HCT116 (cell line): ENCODE measurements at regions not wholly inside any gene's neighbourhood (a gene's known extent, or its start where the extent isn't known, plus 50 kb on each side); places are given as distances from the start of the nearest gene placed in this dataset.

Experiments used
- ATAC-seq: fragments of 200-7000 bp; cut with Tn5 transposase; 2 replicates; pipeline ENCODE4 v1.9.1; 2020; ENCODE audit warnings: mild to moderate bottlenecking, moderate library complexity
- BruUV-seq: library from RNA; stranded (reverse); fragments of 400-500 nt; replicated peaks from 2 replicates; lab custom pipeline; 2021; lab: Mats Ljungman, UMichigan
- CTCF ChIA-PET: fragments of 300-600 bp; sonication (Branson Sonifier 250); formaldehyde crosslinking; loops from one replicate; lab custom pipeline; 2021; ENCODE audit warnings: antibody characterized with exemption; lab: Charles Lee
- POLR2A ChIA-PET: fragments of 300-600, 350-600 bp; sonication (Branson Sonifier 250); formaldehyde crosslinking; loops from one replicate; lab custom pipeline; 2021; ENCODE audit warnings: antibody characterized with exemption; lab: Charles Lee
- RAD21 ChIA-PET, 2 experiments: fragments of 300-600 bp; sonication (Branson Sonifier 250); formaldehyde crosslinking; loops; one replicate each; lab custom pipeline; 2023; ENCODE audit warnings: low total read pairs in 2 of 2; ENCODE audit not compliant: uncharacterized antibody in 2 of 2, unreplicated experiment in 2 of 2, low non-redundant PET in 1 of 2; lab: Charles Lee
- DNase-seq: peaks from one replicate; pipeline ENCODE4 v3.0.0-alpha.2; 2010; ENCODE audit warnings: low read depth, low spot score
- H2AFZ ChIP-seq: fragments of 200-600 bp; shearing (Covaris generic), sonication (generic); 2 replicates; pipeline ENCODE4 v1.6.1; 2017; ENCODE audit warnings: low read depth, mixed run types, mixed read lengths, antibody characterized with exemption, low read length; ENCODE audit not compliant: poor library complexity, severe bottlenecking
- H3K27ac ChIP-seq: 2 replicates; pipeline ENCODE4 v1.5.1; 2012; ENCODE audit warnings: low read depth, low read length
- H3K27me3 ChIP-seq: fragments of 200-600 bp; sonication (generic); 2 replicates; pipeline ENCODE4 v1.6.1; 2016; ENCODE audit warnings: mixed run types, low read length, mixed read lengths; ENCODE audit not compliant: insufficient read depth
- H3K36me3 ChIP-seq, 2 experiments: fragments of 200-500 bp in 1 of 2; fragments of 200-600 bp in 1 of 2; sonication (Bioruptor generic) in 1 of 2; sonication (generic) in 1 of 2; 2 replicates each; pipeline versions ENCODE4 v1.5.1 to v1.6.1; 2014 to 2016; ENCODE audit warnings: low read length in 2 of 2, inconsistent platforms in 1 of 2, mixed read lengths in 1 of 2, mixed run types in 1 of 2; ENCODE audit not compliant: insufficient read depth in 2 of 2, control insufficient read depth in 1 of 2
- H3K4me1 ChIP-seq, 2 experiments: fragments of 200-600 bp in 1 of 2; sonication (generic) in 1 of 2; 2 replicates each; pipeline versions ENCODE4 v1.5.1 to v1.6.1; 2012 to 2017; ENCODE audit warnings: low read length in 2 of 2, inconsistent platforms in 1 of 2, mild to moderate bottlenecking in 1 of 2, mixed read lengths in 1 of 2, mixed run types in 1 of 2, moderate library complexity in 1 of 2; ENCODE audit not compliant: insufficient read depth in 2 of 2, control insufficient read depth in 1 of 2
- H3K4me2 ChIP-seq: fragments of 200-600 bp; sonication (generic); 2 replicates; pipeline ENCODE4 v1.6.1; 2017; ENCODE audit warnings: mixed run types, low read length, mixed read lengths
- H3K4me3 ChIP-seq, 2 experiments: fragments of 200-600 bp in 1 of 2; sonication (generic) in 1 of 2; replicated peaks in 1 of 2; 2 replicates each; pipeline ENCODE4 v1.5.1; 2011 to 2016; ENCODE audit warnings: low read length in 2 of 2, control low read depth in 1 of 2, low read depth in 1 of 2, mild to moderate bottlenecking in 1 of 2, mixed read lengths in 1 of 2, mixed run types in 1 of 2
- H3K79me2 ChIP-seq: fragments of 200-600 bp; sonication (generic); 2 replicates; pipeline ENCODE4 v1.6.1; 2017; ENCODE audit warnings: mild to moderate bottlenecking, mixed run types, low read length, moderate library complexity, mixed read lengths; ENCODE audit not compliant: insufficient read depth
- H3K9ac ChIP-seq: fragments of 200-600 bp; sonication (generic); 2 replicates; pipeline ENCODE4 v1.6.1; 2016; ENCODE audit warnings: low read length, mixed read lengths
- H3K9me2 ChIP-seq: fragments of 200-600 bp; sonication (generic), shearing (Covaris generic); 2 replicates; pipeline ENCODE4 v1.6.1; 2017; ENCODE audit warnings: mixed run types, mild to moderate bottlenecking, moderate library complexity; ENCODE audit not compliant: insufficient read depth
- H3K9me3 ChIP-seq, 2 experiments: fragments of 200-500 bp in 1 of 2; fragments of 200-600 bp in 1 of 2; sonication (Bioruptor generic) in 1 of 2; sonication (generic) in 1 of 2; 2 replicates each; pipeline ENCODE4 v1.6.1; 2014 to 2017; ENCODE audit warnings: low read length in 2 of 2, mixed read lengths in 2 of 2, inconsistent platforms in 1 of 2, low read depth in 1 of 2, mild to moderate bottlenecking in 1 of 2, mixed run types in 1 of 2, moderate library complexity in 1 of 2; ENCODE audit not compliant: control insufficient read depth in 1 of 2, insufficient read depth in 1 of 2
- H4K20me1 ChIP-seq: fragments of 200-600 bp; sonication (generic), shearing (Covaris generic); 2 replicates; pipeline ENCODE4 v1.6.1; 2017; ENCODE audit warnings: mixed run types, mild to moderate bottlenecking, moderate library complexity; ENCODE audit not compliant: insufficient read depth
- CBX3 ChIP-seq: IDR thresholded peaks from 2 replicates; pipeline ENCODE4 v1.6.1; 2012; ENCODE audit warnings: low read depth
- CEBPB ChIP-seq: IDR thresholded peaks from 2 replicates; pipeline ENCODE4 v1.6.1; 2012; ENCODE audit warnings: low read depth
- EGR1 ChIP-seq: IDR thresholded peaks from 2 replicates; pipeline ENCODE4 v1.6.1; 2012; ENCODE audit warnings: low read depth
- ELF1 ChIP-seq: IDR thresholded peaks from 2 replicates; pipeline ENCODE4 v1.6.1; 2012; ENCODE audit warnings: low read depth, borderline replicate concordance
- EZH2phosphoT487 ChIP-seq: fragments of 200-600 bp; IDR thresholded peaks from 2 replicates; pipeline ENCODE4 v1.6.1; 2018; ENCODE audit warnings: antibody characterized with exemption, borderline replicate concordance
- FOSL1 ChIP-seq: IDR thresholded peaks from 2 replicates; pipeline ENCODE4 v1.6.1; 2012; ENCODE audit warnings: low read depth
- JUND ChIP-seq: IDR thresholded peaks from 2 replicates; pipeline ENCODE4 v1.6.1; 2012
- POLR2A ChIP-seq: IDR thresholded peaks from 2 replicates; pipeline ENCODE4 v1.7.0; 2011; ENCODE audit warnings: borderline replicate concordance; ENCODE audit not compliant: insufficient read depth, insufficient read length; ENCODE audit errors: extremely low read depth
- POLR2AphosphoS5 ChIP-seq: IDR thresholded peaks from 2 replicates; pipeline ENCODE4 v1.6.1; 2011; ENCODE audit warnings: mild to moderate bottlenecking, low read depth, low read length, moderate library complexity
- RAD21 ChIP-seq: IDR thresholded peaks from 2 replicates; pipeline ENCODE4 v1.6.1; 2012; ENCODE audit warnings: low read depth, mild to moderate bottlenecking
- SP1 ChIP-seq: IDR thresholded peaks from 2 replicates; pipeline ENCODE4 v1.6.1; 2012; ENCODE audit warnings: low read depth
- TCF7L2 ChIP-seq: IDR thresholded peaks from 2 replicates; pipeline ENCODE4 v1.7.0; 2011; ENCODE audit warnings: borderline replicate concordance, inconsistent platforms; ENCODE audit not compliant: insufficient read depth, insufficient read length; ENCODE audit errors: extremely low read depth
- ZFX ChIP-seq: fragments of 450-650 bp; IDR thresholded peaks from 2 replicates; pipeline ENCODE4 v1.6.1; 2017
- ZNF274 ChIP-seq: fragments of 200-500 bp; sonication (Bioruptor generic); IDR thresholded peaks from 2 replicates; pipeline ENCODE4 v1.6.1; 2014; ENCODE audit warnings: mild to moderate bottlenecking, low read depth, low read length, inconsistent platforms
- intact Hi-C: fragments of 100-400 bp; cut with micrococcal nuclease; formaldehyde crosslinking; loops from 2 replicates; pipeline ENCODE4 v1.10.0; 2022
- TF ChIP-seq, protein P1 (sequence below): IDR thresholded peaks from 2 replicates; pipeline ENCODE4 v1.6.1; 2012
- TF ChIP-seq, protein P2 (sequence below): IDR thresholded peaks from 2 replicates; pipeline ENCODE4 v1.6.1; 2012; ENCODE audit warnings: low read depth

DNA sequence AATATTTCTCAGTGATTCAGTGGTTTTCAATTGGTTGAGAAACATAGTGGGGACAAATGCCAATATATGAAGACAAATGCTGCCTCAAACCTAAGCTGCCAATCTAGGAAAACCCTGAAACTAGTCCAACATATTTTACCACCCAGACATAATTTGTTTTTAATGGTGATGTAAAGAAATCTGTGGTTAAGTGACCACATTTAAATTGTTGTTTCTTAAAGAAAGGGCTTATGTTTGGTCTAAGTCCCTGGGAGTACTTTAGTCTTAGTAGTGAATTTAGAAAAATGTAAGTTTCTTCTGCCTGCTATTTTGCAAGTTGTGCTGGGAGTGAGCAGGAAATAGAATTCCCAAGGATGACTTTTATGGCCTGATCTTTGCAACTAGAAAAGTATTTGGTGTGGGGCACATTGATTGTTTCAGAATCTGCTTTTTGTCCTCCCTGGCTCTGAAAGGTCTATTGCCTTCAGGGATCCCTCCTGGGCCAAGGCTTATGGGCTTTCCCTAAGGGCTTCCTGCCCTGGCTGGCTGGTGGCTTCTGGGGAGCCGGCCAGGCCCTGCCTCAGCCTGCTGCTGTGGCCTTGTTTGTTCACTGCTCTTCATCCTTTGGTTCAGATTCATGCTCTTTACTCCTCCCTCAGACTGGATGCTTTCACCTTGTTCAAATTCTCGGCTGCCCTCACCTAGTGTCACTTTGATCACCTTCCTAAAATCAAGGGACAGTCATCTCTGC, 169.8 kb upstream of the JADE1 start:
- H3K9me2 ChIP-seq, result no peaks in the 10 kb centered on the region
- H3K4me1 ChIP-seq, result no peaks in the 10 kb centered on the region
- no peak overlapping the region for H3K4me2 ChIP-seq
- BruUV-seq, result no TSS peak
- intact Hi-C loops, result no loop called here
- no peak for ATAC-seq
- POLR2A ChIA-PET, result no interaction called here
- no peaks in the 10 kb centered on the region for H3K79me2 ChIP-seq
- H2AFZ ChIP-seq, result no peak overlapping the region
- H3K4me3 ChIP-seq, result no peak overlapping the region
- DNase-seq, result no peak
- H3K9me3 ChIP-seq, result no peaks in the 10 kb centered on the region
- RAD21 ChIA-PET, result no interaction called here
- no peak overlapping the region for H3K27ac ChIP-seq
- H3K9ac ChIP-seq, result no peak overlapping the region
- TF ChIP-seq POLR2AphosphoS5, result no peak
- TF ChIP-seq EZH2phosphoT487, result no peak
- no peak for TF ChIP-seq POLR2A
- H3K36me3 ChIP-seq, result no peaks in the 10 kb centered on the region
- no peaks in the 10 kb centered on the region for H3K27me3 ChIP-seq
- H4K20me1 ChIP-seq, result no peaks in the 10 kb centered on the region
- CTCF ChIA-PET, result no interaction called here

DNA sequence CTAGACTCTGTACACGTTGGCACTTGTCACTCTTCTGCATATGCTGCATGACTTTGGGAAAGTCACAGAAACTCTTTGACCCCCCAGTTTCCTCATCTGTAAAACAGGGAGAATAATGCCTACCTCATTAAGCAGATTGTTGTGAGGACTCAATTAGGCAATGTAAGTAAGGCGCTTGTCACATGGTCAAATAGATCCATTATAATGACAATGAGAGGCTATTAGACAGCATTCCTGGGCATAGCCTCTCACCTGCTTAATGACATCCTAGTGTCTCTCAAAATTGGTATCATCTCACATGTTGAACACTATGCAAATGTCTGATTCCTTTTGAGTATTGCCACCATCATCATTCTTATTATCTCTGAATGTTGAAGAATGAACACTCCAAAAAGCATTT, 172.6 kb upstream of the JADE1 start:
- no peaks in the 10 kb centered on the region for H3K79me2 ChIP-seq
- no peaks in the 10 kb centered on the region for H4K20me1 ChIP-seq
- H3K9me2 ChIP-seq, result no peaks in the 10 kb centered on the region
- H3K4me2 ChIP-seq, result no peak overlapping the region
- H3K4me1 ChIP-seq, result no peaks in the 10 kb centered on the region
- intact Hi-C loops, result no loop called here
- DNase-seq, result no peak
- no peaks in the 10 kb centered on the region for H3K27me3 ChIP-seq
- H3K36me3 ChIP-seq, result no peaks in the 10 kb centered on the region
- TF ChIP-seq ZNF274 (no peak), TCF7L2 (no peak), CBX3 (no peak), CEBPB (no peak), ZFX (no peak), POLR2A (no peak), EGR1 (no peak), POLR2AphosphoS5 (no peak), SP1 (no peak), FOSL1 (no peak), RAD21 (no peak), JUND (no peak), ELF1 (no peak)
- TF ChIP-seq, protein P1, sequence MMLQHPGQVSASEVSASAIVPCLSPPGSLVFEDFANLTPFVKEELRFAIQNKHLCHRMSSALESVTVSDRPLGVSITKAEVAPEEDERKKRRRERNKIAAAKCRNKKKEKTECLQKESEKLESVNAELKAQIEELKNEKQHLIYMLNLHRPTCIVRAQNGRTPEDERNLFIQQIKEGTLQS, result no peak
- TF ChIP-seq, protein P2, sequence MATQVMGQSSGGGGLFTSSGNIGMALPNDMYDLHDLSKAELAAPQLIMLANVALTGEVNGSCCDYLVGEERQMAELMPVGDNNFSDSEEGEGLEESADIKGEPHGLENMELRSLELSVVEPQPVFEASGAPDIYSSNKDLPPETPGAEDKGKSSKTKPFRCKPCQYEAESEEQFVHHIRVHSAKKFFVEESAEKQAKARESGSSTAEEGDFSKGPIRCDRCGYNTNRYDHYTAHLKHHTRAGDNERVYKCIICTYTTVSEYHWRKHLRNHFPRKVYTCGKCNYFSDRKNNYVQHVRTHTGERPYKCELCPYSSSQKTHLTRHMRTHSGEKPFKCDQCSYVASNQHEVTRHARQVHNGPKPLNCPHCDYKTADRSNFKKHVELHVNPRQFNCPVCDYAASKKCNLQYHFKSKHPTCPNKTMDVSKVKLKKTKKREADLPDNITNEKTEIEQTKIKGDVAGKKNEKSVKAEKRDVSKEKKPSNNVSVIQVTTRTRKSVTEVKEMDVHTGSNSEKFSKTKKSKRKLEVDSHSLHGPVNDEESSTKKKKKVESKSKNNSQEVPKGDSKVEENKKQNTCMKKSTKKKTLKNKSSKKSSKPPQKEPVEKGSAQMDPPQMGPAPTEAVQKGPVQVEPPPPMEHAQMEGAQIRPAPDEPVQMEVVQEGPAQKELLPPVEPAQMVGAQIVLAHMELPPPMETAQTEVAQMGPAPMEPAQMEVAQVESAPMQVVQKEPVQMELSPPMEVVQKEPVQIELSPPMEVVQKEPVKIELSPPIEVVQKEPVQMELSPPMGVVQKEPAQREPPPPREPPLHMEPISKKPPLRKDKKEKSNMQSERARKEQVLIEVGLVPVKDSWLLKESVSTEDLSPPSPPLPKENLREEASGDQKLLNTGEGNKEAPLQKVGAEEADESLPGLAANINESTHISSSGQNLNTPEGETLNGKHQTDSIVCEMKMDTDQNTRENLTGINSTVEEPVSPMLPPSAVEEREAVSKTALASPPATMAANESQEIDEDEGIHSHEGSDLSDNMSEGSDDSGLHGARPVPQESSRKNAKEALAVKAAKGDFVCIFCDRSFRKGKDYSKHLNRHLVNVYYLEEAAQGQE, result no peak
- TF ChIP-seq, all 23 proteins: peak for 0
- Histone ChIP-seq H3K4me3 (no peak overlapping the region), H3K9me3 (no peaks in the 10 kb centered on the region), H3K27ac (no peak overlapping the region), H3K9ac (no peak overlapping the region), H2AFZ (no peak overlapping the region)
- BruUV-seq, result no TSS peak
- no peak for ATAC-seq
- RAD21 ChIA-PET, result no interaction called here
- POLR2A ChIA-PET, result no interaction called here
- CTCF ChIA-PET, result no interaction called here
